ENCODE measurements at regions not wholly inside any gene's neighbourhood (a gene's known extent, or its start where the extent isn't known, plus 50 kb on each side); places are given as distances from the start of the nearest gene placed in this dataset.

- H3K27ac ChIP-seq, result no peak overlapping the region
- H3K36me3 ChIP-seq, result no peaks in the 10 kb centered on the region
- H3K4me3 ChIP-seq, result no peak overlapping the region
- H3K9me3 ChIP-seq, result no peaks in the 10 kb centered on the region
- no peaks in the 10 kb centered on the region for H3K4me1 ChIP-seq
- no peak for DNase-seq
- in situ Hi-C loops (cut with MboI; ENCODE audit: low sequenced_read_pairs in 4 of 4), result no loop called here
- TF ChIP-seq POLR2A (IDR thresholded peaks at IDR 0.05) (no peak), CTCF (IDR thresholded peaks at IDR 0.05 in 4 of 5, conservative IDR thresholded peaks at IDR 0.05 in 1 of 5) (no peak)
- no peaks in the 10 kb centered on the region for H3K27me3 ChIP-seq
- intact Hi-C loops (cut with DNase I; ENCODE audit: low total_unique reads), result no loop called here
- ATAC-seq, result no peak
Measured at GRCh38 chr7:136702913-136703312, 165.5 kb upstream of the CHRM2 start.

- intact Hi-C loops (cut with DNase I; ENCODE audit: low total_unique reads) (no loop called here), in situ Hi-C loops (cut with MboI; ENCODE audit: low sequenced_read_pairs in 4 of 4) (no loop called here)
- ATAC-seq (no peak), DNase-seq (no peak)
- H3K9me3 ChIP-seq, result no peaks in the 10 kb centered on the region
- H3K4me3 ChIP-seq, result no peak overlapping the region
- no peak overlapping the region for H3K27ac ChIP-seq
- no peaks in the 10 kb centered on the region for H3K36me3 ChIP-seq
- no peaks in the 10 kb centered on the region for H3K4me1 ChIP-seq
- H3K27me3 ChIP-seq, result no peaks in the 10 kb centered on the region
- TF ChIP-seq POLR2A (IDR thresholded peaks at IDR 0.05) (no peak), CTCF (IDR thresholded peaks at IDR 0.05 in 4 of 5, conservative IDR thresholded peaks at IDR 0.05 in 1 of 5) (no peak)
Measured at GRCh38 chr7:136698977-136699376, 169.5 kb upstream of the CHRM2 start.

- no peaks in the 10 kb centered on the region for H3K27me3 ChIP-seq
- no peak for DNase-seq
- no peak for TF ChIP-seq CTCF (IDR thresholded peaks at IDR 0.05 in 4 of 5, conservative IDR thresholded peaks at IDR 0.05 in 1 of 5)
- no peak for TF ChIP-seq POLR2A (IDR thresholded peaks at IDR 0.05)
- in situ Hi-C loops (cut with MboI; ENCODE audit: low sequenced_read_pairs in 4 of 4), result no loop called here
- no peaks in the 10 kb centered on the region for H3K36me3 ChIP-seq
- H3K9me3 ChIP-seq, result no peaks in the 10 kb centered on the region
- intact Hi-C loops (cut with DNase I; ENCODE audit: low total_unique reads), result no loop called here
- no peaks in the 10 kb centered on the region for H3K4me1 ChIP-seq
- ATAC-seq, result no peak
- H3K4me3 ChIP-seq, result no peak overlapping the region
- no peak overlapping the region for H3K27ac ChIP-seq
Measured at GRCh38 chr7:136698231-136698630, 170.2 kb upstream of the CHRM2 start.

GRCh38 chr7:136697271-136697670 is 171.2 kb upstream of the CHRM2 start:
- Histone ChIP-seq H3K36me3 (no peaks in the 10 kb centered on the region), H3K4me3 (no peak overlapping the region), H3K27ac (no peak overlapping the region), H3K27me3 (no peaks in the 10 kb centered on the region), H3K9me3 (no peaks in the 10 kb centered on the region), H3K4me1 (no peaks in the 10 kb centered on the region)
- DNase-seq, result no peak
- intact Hi-C loops (cut with DNase I; ENCODE audit: low total_unique reads), result no loop called here
- in situ Hi-C loops (cut with MboI; ENCODE audit: low sequenced_read_pairs in 4 of 4), result no loop called here
- ATAC-seq, result no peak
- no peak for TF ChIP-seq POLR2A (IDR thresholded peaks at IDR 0.05)
- TF ChIP-seq CTCF (IDR thresholded peaks at IDR 0.05 in 4 of 5, conservative IDR thresholded peaks at IDR 0.05 in 1 of 5), result no peak

Measured in gastrocnemius medialis (tissue), 4 donors.